ENCODE measurements at regions not wholly inside any gene's neighbourhood (a gene's known extent, or its start where the extent isn't known, plus 50 kb on each side); places are given as distances from the start of the nearest gene placed in this dataset.

DNA sequence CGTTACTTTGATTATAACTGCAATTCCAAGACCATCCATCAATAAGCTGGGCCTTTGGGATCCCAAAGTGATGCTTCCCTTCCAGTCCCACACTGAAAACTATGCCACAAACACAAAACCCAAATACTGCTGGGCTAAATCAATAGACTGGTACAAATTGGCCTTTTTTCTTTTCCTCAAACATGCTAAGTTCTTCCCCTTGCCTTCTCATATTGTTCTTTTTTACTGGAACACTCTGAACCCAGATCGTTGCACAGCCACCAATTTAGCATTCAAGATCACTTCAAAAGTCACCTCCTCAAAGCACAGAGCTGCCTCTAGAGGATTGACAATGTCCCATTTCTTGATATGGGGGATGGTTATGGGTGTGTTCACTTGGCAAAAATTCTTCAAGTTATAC, 66.0 kb downstream of the ACTL7B start:
- TF ChIP-seq, protein P1, sequence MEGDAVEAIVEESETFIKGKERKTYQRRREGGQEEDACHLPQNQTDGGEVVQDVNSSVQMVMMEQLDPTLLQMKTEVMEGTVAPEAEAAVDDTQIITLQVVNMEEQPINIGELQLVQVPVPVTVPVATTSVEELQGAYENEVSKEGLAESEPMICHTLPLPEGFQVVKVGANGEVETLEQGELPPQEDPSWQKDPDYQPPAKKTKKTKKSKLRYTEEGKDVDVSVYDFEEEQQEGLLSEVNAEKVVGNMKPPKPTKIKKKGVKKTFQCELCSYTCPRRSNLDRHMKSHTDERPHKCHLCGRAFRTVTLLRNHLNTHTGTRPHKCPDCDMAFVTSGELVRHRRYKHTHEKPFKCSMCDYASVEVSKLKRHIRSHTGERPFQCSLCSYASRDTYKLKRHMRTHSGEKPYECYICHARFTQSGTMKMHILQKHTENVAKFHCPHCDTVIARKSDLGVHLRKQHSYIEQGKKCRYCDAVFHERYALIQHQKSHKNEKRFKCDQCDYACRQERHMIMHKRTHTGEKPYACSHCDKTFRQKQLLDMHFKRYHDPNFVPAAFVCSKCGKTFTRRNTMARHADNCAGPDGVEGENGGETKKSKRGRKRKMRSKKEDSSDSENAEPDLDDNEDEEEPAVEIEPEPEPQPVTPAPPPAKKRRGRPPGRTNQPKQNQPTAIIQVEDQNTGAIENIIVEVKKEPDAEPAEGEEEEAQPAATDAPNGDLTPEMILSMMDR (conservative IDR thresholded peaks at IDR 0.05 in 1 of 2, IDR thresholded peaks at IDR 0.05 in 1 of 2; ENCODE audit: extremely low read depth in 1 of 2, insufficient read depth in 1 of 2, low read depth in 1 of 2, low read length in 2 of 2): no peak
- TF ChIP-seq EZH2 (IDR thresholded peaks at IDR 0.05; ENCODE audit: borderline replicate concordance, low read length): no peak
